ENCODE measurements at regions not wholly inside any gene's neighbourhood (a gene's known extent, or its start where the extent isn't known, plus 50 kb on each side); places are given as distances from the start of the nearest gene placed in this dataset.

GRCh38 chr1:54497338-54497737, 50.7 kb upstream of the ACOT11 start:
- no peaks in the 10 kb centered on the region for H3K36me3 ChIP-seq (ENCODE audit: insufficient read depth, low read length)
- no peak overlapping the region for H3K4me3 ChIP-seq (ENCODE audit: low read length, poor library complexity, severe bottlenecking)
- no peaks in the 10 kb centered on the region for H3K79me2 ChIP-seq (ENCODE audit: insufficient read depth, low read length)
- H3F3A ChIP-seq (ENCODE audit: low read depth) = no peaks in the 10 kb centered on the region
- TF ChIP-seq CTCF (conservative IDR thresholded peaks at IDR 0.05; ENCODE audit: low read length) (no peak), EZH2phosphoT487 (IDR thresholded peaks at IDR 0.05; ENCODE audit: borderline replicate concordance) (no peak)
- no peak overlapping the region for H2AFZ ChIP-seq (ENCODE audit: low read length)
- no peak overlapping the region for H3K9ac ChIP-seq (ENCODE audit: low read depth, low read length, poor library complexity, severe bottlenecking)
- H3K27me3 ChIP-seq (ENCODE audit: insufficient read depth, low read length, poor library complexity, severe bottlenecking) = no peaks in the 10 kb centered on the region
- no peaks in the 10 kb centered on the region for H4K20me1 ChIP-seq (ENCODE audit: insufficient read depth, low read length, poor library complexity, severe bottlenecking)
- no peaks in the 10 kb centered on the region for H3K9me2 ChIP-seq (replicated peaks; ENCODE audit: low read depth, low read length)
- H3K4me1 ChIP-seq (ENCODE audit: insufficient read depth, low read length, poor library complexity, severe bottlenecking) = peaks cover 18% of the 10 kb centered on the region
- no peaks in the 10 kb centered on the region for H3K9me3 ChIP-seq (ENCODE audit: insufficient read depth, low read depth, low read length)
- no peak overlapping the region for H3K4me2 ChIP-seq (ENCODE audit: low read depth, low read length, poor library complexity, severe bottlenecking)

GRCh38 chr1:54495954-54496353, 52.1 kb upstream of the ACOT11 start:
- H3K36me3 ChIP-seq (ENCODE audit: insufficient read depth, low read length) = no peaks in the 10 kb centered on the region
- no peaks in the 10 kb centered on the region for H3K9me2 ChIP-seq (replicated peaks; ENCODE audit: low read depth, low read length)
- no peaks in the 10 kb centered on the region for H3F3A ChIP-seq (ENCODE audit: low read depth)
- H3K9me3 ChIP-seq (ENCODE audit: insufficient read depth, low read depth, low read length) = no peaks in the 10 kb centered on the region
- peaks cover 18% of the 10 kb centered on the region for H3K4me1 ChIP-seq (ENCODE audit: insufficient read depth, low read length, poor library complexity, severe bottlenecking)
- no peak overlapping the region for H2AFZ ChIP-seq (ENCODE audit: low read length)
- no peak overlapping the region for H3K4me2 ChIP-seq (ENCODE audit: low read depth, low read length, poor library complexity, severe bottlenecking)
- H3K79me2 ChIP-seq (ENCODE audit: insufficient read depth, low read length) = no peaks in the 10 kb centered on the region
- TF ChIP-seq CTCF (conservative IDR thresholded peaks at IDR 0.05; ENCODE audit: low read length) (no peak), EZH2phosphoT487 (IDR thresholded peaks at IDR 0.05; ENCODE audit: borderline replicate concordance) (no peak)
- no peak overlapping the region for H3K9ac ChIP-seq (ENCODE audit: low read depth, low read length, poor library complexity, severe bottlenecking)
- H3K27me3 ChIP-seq (ENCODE audit: insufficient read depth, low read length, poor library complexity, severe bottlenecking) = no peaks in the 10 kb centered on the region
- no peaks in the 10 kb centered on the region for H4K20me1 ChIP-seq (ENCODE audit: insufficient read depth, low read length, poor library complexity, severe bottlenecking)
- no peak overlapping the region for H3K4me3 ChIP-seq (ENCODE audit: low read length, poor library complexity, severe bottlenecking)

- Histone ChIP-seq H4K20me1 (ENCODE audit: insufficient read depth, low read length, poor library complexity, severe bottlenecking) (no peaks in the 10 kb centered on the region), H3K79me2 (ENCODE audit: insufficient read depth, low read length) (no peaks in the 10 kb centered on the region), H3K9me2 (replicated peaks; ENCODE audit: low read depth, low read length) (no peaks in the 10 kb centered on the region), H3K9ac (ENCODE audit: low read depth, low read length, poor library complexity, severe bottlenecking) (no peak overlapping the region), H3K4me2 (ENCODE audit: low read depth, low read length, poor library complexity, severe bottlenecking) (no peak overlapping the region), H3K4me1 (ENCODE audit: insufficient read depth, low read length, poor library complexity, severe bottlenecking) (peaks cover 10% of the 10 kb centered on the region), H3K27me3 (ENCODE audit: insufficient read depth, low read length, poor library complexity, severe bottlenecking) (no peaks in the 10 kb centered on the region), H3F3A (ENCODE audit: low read depth) (no peaks in the 10 kb centered on the region), H3K36me3 (ENCODE audit: insufficient read depth, low read length) (no peaks in the 10 kb centered on the region), H3K4me3 (ENCODE audit: low read length, poor library complexity, severe bottlenecking) (no peak overlapping the region), H2AFZ (ENCODE audit: low read length) (no peak overlapping the region), H3K9me3 (ENCODE audit: insufficient read depth, low read depth, low read length) (no peaks in the 10 kb centered on the region)
- TF ChIP-seq EZH2phosphoT487 (IDR thresholded peaks at IDR 0.05; ENCODE audit: borderline replicate concordance) (no peak), CTCF (conservative IDR thresholded peaks at IDR 0.05; ENCODE audit: low read length) (no peak)
These were observed 54.4 kb upstream of the ACOT11 start for GRCh38 chr1:54493608-54494007.

Measured in Loucy (cell line).